Transverse colon (tissue), 4 donors: ENCODE measurements at regions not wholly inside any gene's neighbourhood (a gene's known extent, or its start where the extent isn't known, plus 50 kb on each side); places are given as distances from the start of the nearest gene placed in this dataset.

Experiments used
- DNase-seq: peaks from one replicate; pipeline ENCODE4 v3.0.0-alpha.2; 2019
- H3K27ac ChIP-seq, 4 donors: fragments of 200-600 bp; sonication (generic); 2 replicates each; pipeline ENCODE4 v1.5.1; 2016 to 2018; ENCODE audit warnings: inconsistent platforms in 4 of 4
- H3K27me3 ChIP-seq: fragments of 200-600 bp; sonication (generic); 2 replicates; pipeline ENCODE4 v1.5.1; 2017; ENCODE audit warnings: inconsistent platforms
- H3K36me3 ChIP-seq, 4 donors: fragments of 200-600 bp; sonication (generic); 2 replicates each; pipeline ENCODE4 v1.5.1; 2017 to 2019; ENCODE audit warnings: inconsistent platforms in 4 of 4
- H3K4me1 ChIP-seq, 4 donors: fragments of 200-600 bp; sonication (generic); 2 replicates each; pipeline ENCODE4 v1.5.1; 2017 to 2020; ENCODE audit warnings: inconsistent platforms in 4 of 4
- H3K4me3 ChIP-seq, 4 donors: fragments of 200-600 bp; sonication (generic); 1 replicate in 1 of 4; 2 replicates in 3 of 4; pipeline versions ENCODE4 v1.5.1 to v1.6.1; 2017 to 2019; ENCODE audit warnings: inconsistent platforms in 4 of 4
- H3K9me3 ChIP-seq, 2 donors: fragments of 200-600 bp; sonication (generic); 2 replicates each; pipeline ENCODE4 v1.5.1; 2017 to 2019; ENCODE audit warnings: inconsistent platforms in 2 of 2
- EP300 ChIP-seq: sonication (generic); formaldehyde crosslinking; IDR thresholded peaks from one replicate; pipeline ENCODE4 v1.6.1; 2017; ENCODE audit warnings: antibody characterized with exemption, low read depth
- POLR2A ChIP-seq: fragments of 450-650 bp; IDR thresholded peaks from one replicate; pipeline ENCODE4 v1.6.1; 2016; ENCODE audit warnings: antibody characterized with exemption, mild to moderate bottlenecking, moderate library complexity
- POLR2AphosphoS5 ChIP-seq, 3 donors: sonication (generic); formaldehyde crosslinking; IDR thresholded peaks; one replicate each; pipeline ENCODE4 v1.6.1; 2016; ENCODE audit warnings: antibody characterized with exemption in 3 of 3
- WGBS, 2 donors: methylation state at CpG; one replicate each; pipeline ENCODE4 v1.1.5; 2018; ENCODE audit warnings: low coverage in 1 of 2; 5-methylcytosine and 5-hydroxymethylcytosine counted together
- in situ Hi-C, 4 donors: fragments of 200-750 bp; cut with MboI; loops; one replicate each; pipeline versions ENCODE4 v1.15.0 to v1.15.1; 2017; ENCODE audit warnings: low sequenced_read_pairs in 3 of 4, low pct_ligation_motif_present in 1 of 4, low pct_unique_long_range_greater_than_20kb in 1 of 4
- intact Hi-C: fragments of 100-400 bp; cut with DNase I; formaldehyde crosslinking; loops from one replicate; pipeline ENCODE4 v1.15.1; 2023; ENCODE audit warnings: low total_unique reads
- TF ChIP-seq, protein P1 (sequence below), 5 experiments: fragments of 200-600 bp in 3 of 5; fragments of 450-650 bp in 2 of 5; sonication (generic) in 3 of 5; IDR thresholded peaks; 1 replicate in 2 of 5; 2 replicates in 3 of 5; pipeline ENCODE4 v1.5.1; 2016 to 2017; ENCODE audit warnings: antibody characterized with exemption in 5 of 5, inconsistent platforms in 3 of 5, mild to moderate bottlenecking in 2 of 5, moderate library complexity in 1 of 5

DNA sequence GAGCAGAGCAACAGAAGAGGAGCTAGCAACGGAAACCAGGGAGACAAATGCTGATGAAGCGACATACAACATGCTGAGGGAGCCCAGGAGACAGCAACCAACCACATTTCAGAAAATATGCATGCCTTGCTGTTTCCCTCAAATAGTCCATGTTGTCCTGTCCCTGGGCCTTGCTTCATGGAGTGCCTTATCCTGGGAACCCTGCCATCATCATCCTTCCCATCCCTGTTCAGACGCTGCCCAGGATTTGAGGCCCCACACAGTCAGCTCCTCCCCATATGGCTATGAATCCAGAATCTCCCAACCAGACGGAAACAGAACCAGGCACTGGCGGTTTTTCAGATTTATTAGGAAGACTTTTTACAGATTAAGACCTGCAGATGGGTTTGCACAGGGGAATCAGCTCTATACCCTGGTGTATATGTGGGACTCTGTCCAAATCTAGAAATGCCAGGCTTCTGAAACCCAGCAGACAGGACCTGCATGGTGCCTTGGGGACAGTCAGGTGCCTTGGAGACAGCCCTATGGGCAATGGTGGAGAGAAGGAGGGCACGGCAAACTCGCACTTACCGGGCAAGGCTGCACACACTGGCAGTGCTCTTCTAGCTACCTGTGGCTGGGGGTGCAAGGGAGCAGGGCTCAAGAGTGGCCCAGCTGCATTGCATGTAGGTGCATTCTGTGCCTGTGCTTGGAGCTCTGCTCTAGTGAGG, 199.7 kb upstream of the MAMLD1 start:
- Histone ChIP-seq H3K9me3 (no peaks in the 10 kb centered on the region), H3K27me3 (no peaks in the 10 kb centered on the region), H3K36me3 (no peaks in the 10 kb centered on the region), H3K27ac (no peak overlapping the region), H3K4me1 (no peaks in the 10 kb centered on the region), H3K4me3 (no peak overlapping the region)
- DNase-seq: no peak
- intact Hi-C loops: no loop called here
- in situ Hi-C loops: no loop called here
- no peak for TF ChIP-seq EP300
- TF ChIP-seq, protein P1, sequence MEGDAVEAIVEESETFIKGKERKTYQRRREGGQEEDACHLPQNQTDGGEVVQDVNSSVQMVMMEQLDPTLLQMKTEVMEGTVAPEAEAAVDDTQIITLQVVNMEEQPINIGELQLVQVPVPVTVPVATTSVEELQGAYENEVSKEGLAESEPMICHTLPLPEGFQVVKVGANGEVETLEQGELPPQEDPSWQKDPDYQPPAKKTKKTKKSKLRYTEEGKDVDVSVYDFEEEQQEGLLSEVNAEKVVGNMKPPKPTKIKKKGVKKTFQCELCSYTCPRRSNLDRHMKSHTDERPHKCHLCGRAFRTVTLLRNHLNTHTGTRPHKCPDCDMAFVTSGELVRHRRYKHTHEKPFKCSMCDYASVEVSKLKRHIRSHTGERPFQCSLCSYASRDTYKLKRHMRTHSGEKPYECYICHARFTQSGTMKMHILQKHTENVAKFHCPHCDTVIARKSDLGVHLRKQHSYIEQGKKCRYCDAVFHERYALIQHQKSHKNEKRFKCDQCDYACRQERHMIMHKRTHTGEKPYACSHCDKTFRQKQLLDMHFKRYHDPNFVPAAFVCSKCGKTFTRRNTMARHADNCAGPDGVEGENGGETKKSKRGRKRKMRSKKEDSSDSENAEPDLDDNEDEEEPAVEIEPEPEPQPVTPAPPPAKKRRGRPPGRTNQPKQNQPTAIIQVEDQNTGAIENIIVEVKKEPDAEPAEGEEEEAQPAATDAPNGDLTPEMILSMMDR (IDR thresholded peaks at IDR 0.05): no peak
- TF ChIP-seq POLR2A: no peak
- no peak for TF ChIP-seq POLR2AphosphoS5 (IDR thresholded peaks at IDR 0.05)
- 77% methylated on average over 8 of the region's 8 CpGs; no CpG with 5 or more reads in 1 of the 2 donors for WGBS, 2 donors

DNA sequence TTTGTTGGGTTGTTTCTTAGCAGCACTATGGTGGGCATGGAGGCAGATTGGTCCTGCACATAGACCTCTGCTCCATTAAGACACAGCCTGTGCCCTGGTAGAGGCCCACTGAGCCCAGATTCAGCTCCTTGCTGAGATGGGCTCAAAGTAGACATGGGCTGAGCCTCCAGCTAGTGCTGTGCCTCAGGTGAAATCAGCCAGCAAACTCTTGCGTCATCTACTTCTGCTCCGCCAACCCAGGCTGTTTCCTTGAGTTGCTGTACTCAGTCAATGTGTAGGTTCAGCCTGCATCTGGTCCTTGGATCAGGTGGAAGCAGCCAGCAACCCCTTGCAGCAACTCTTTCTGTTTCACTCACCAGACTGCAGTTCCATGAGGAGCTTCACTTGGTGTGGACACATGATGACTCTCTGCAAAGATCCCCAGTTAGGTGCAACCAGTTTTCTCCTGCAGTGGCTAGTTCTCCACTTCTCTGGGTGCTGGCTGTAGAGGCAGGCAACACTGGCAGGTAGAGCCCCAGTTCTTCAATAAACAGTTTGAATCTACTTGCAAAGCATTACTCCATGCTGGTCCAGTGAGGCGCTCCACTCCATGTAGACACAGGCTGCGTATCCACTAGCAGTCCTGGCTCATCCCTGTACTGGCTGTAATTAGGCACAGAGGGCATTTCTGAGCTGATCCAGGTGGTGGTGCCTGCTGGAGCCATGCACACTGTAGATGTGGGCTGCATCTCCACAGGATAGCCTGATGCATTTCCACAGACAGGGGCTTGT, 199.0 kb upstream of the MAMLD1 start:
- Histone ChIP-seq H3K4me3 (no peak overlapping the region), H3K27ac (no peak overlapping the region), H3K9me3 (no peaks in the 10 kb centered on the region), H3K36me3 (no peaks in the 10 kb centered on the region), H3K4me1 (no peaks in the 10 kb centered on the region), H3K27me3 (no peaks in the 10 kb centered on the region)
- in situ Hi-C loops (no loop called here), intact Hi-C loops (no loop called here)
- TF ChIP-seq POLR2A (no peak), POLR2AphosphoS5 (IDR thresholded peaks at IDR 0.05) (no peak), EP300 (no peak)
- TF ChIP-seq, protein P1 (IDR thresholded peaks at IDR 0.05): no peak
- DNase-seq: no peak
- 86% methylated on average over 4 of the region's 4 CpGs; no CpG with 5 or more reads in 1 of the 2 donors for WGBS, 2 donors

DNA sequence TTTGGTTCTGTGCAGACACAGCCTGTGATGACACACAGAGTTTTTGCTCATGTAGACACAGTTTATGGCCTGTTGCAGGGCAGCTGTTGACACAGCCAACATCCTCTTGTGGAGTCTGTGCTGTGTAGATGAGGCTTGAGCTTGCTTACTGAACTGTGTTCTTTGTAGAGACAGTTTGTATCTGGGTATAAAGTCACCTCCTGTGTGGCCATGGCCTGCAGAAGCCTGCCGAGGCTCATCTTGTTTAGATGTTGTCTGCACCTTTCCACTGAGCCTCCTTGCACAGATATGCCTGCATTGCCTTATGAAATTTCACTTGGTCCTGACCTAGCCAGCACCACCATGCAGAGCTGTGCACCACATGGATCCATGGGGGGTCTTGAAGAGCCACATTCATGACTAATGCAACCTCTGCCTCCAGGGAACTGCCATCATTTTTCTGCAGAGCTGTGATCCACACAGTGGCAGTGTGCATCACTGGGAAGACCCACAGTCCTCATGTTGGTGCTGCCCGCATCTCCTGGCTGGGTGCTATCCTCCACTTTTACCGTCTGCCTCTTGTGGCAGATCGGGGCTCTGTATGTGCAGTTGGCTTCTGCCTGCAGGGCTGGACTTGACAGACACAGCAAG, 198.0 kb upstream of the MAMLD1 start:
- no peaks in the 10 kb centered on the region for H3K27me3 ChIP-seq
- intact Hi-C loops (no loop called here), in situ Hi-C loops (no loop called here)

More for the DNA sequence above, 198.0 kb upstream of the MAMLD1 start:
- H3K4me3 ChIP-seq: no peak overlapping the region
- H3K4me1 ChIP-seq: no peaks in the 10 kb centered on the region
- TF ChIP-seq EP300: no peak
- TF ChIP-seq POLR2AphosphoS5 (IDR thresholded peaks at IDR 0.05): no peak
- TF ChIP-seq, protein P1 (IDR thresholded peaks at IDR 0.05): no peak
- no peak for TF ChIP-seq POLR2A
- no peak overlapping the region for H3K27ac ChIP-seq
- DNase-seq: no peak
- no peaks in the 10 kb centered on the region for H3K36me3 ChIP-seq
- H3K9me3 ChIP-seq: no peaks in the 10 kb centered on the region
- WGBS, 2 donors: 83% methylated on average over 4 of the region's 4 CpGs; no CpG with 5 or more reads in 1 of the 2 donors
